ENCODE measurements at regions not wholly inside any gene's neighbourhood (a gene's known extent, or its start where the extent isn't known, plus 50 kb on each side); places are given as distances from the start of the nearest gene placed in this dataset.

DNA sequence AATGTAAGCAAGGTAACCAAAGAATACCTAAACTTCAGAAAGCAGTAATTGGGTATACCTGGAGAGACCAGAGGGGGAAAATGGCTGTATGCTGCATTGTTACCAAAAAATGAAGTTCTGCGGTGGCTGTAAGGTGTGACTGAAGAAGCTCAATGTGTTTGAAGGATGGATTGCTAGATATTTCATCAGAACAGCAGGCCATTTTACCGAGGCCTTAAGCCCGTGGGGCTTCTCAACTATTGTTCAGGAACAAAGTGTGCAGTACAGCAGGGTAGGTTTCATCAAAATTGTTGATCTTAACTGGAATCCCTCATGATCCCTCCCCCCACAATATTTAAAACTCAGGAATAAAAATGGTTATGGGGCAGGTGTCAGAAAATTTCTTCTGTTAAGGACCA is 204.0 kb upstream of the GHITM start:
- TF ChIP-seq, protein P1, sequence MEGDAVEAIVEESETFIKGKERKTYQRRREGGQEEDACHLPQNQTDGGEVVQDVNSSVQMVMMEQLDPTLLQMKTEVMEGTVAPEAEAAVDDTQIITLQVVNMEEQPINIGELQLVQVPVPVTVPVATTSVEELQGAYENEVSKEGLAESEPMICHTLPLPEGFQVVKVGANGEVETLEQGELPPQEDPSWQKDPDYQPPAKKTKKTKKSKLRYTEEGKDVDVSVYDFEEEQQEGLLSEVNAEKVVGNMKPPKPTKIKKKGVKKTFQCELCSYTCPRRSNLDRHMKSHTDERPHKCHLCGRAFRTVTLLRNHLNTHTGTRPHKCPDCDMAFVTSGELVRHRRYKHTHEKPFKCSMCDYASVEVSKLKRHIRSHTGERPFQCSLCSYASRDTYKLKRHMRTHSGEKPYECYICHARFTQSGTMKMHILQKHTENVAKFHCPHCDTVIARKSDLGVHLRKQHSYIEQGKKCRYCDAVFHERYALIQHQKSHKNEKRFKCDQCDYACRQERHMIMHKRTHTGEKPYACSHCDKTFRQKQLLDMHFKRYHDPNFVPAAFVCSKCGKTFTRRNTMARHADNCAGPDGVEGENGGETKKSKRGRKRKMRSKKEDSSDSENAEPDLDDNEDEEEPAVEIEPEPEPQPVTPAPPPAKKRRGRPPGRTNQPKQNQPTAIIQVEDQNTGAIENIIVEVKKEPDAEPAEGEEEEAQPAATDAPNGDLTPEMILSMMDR (IDR thresholded peaks at IDR 0.05; ENCODE audit: low read length), result no peak
- no peak for TF ChIP-seq EZH2phosphoT487 (IDR thresholded peaks at IDR 0.05; ENCODE audit: low read length)

Measured in MM.1S (cell line).